H9 (cell line): ENCODE measurements at regions not wholly inside any gene's neighbourhood (a gene's known extent, or its start where the extent isn't known, plus 50 kb on each side); places are given as distances from the start of the nearest gene placed in this dataset.

Experiments
- DNase-seq: peaks from one replicate; pipeline ENCODE4 v3.0.0-alpha.2; 2017
- H2AFZ ChIP-seq: one replicate; pipeline ENCODE4 v1.6.1; 2013; ENCODE audit warnings: mild to moderate bottlenecking, low read length, control low read depth, moderate library complexity
- H2AK5ac ChIP-seq: 2 replicates; pipeline ENCODE4 v1.6.1; 2013; ENCODE audit warnings: low read length, control low read depth, mixed read lengths; ENCODE audit not compliant: insufficient read length
- H2BK120ac ChIP-seq: one replicate; pipeline ENCODE4 v1.6.1; 2013; ENCODE audit warnings: low read depth, mild to moderate bottlenecking, low read length, control low read depth, inconsistent platforms; ENCODE audit not compliant: poor library complexity, severe bottlenecking
- H2BK12ac ChIP-seq: 2 replicates; pipeline ENCODE4 v1.6.1; 2013; ENCODE audit warnings: low read length, control low read depth, mixed read lengths, low read depth; ENCODE audit not compliant: insufficient read length
- H2BK15ac ChIP-seq: 2 replicates; pipeline ENCODE4 v1.6.1; 2013; ENCODE audit warnings: low read depth, low read length, control low read depth
- H2BK20ac ChIP-seq: one replicate; pipeline ENCODE4 v1.6.1; 2013; ENCODE audit warnings: low read depth, mild to moderate bottlenecking, low read length, control low read depth, inconsistent platforms; ENCODE audit not compliant: poor library complexity, severe bottlenecking
- H2BK5ac ChIP-seq: 2 replicates; pipeline ENCODE4 v1.6.1; 2013; ENCODE audit warnings: low read length, control low read depth, mixed read lengths; ENCODE audit not compliant: insufficient read length
- H3K14ac ChIP-seq: 2 replicates; pipeline ENCODE4 v1.6.1; 2013; ENCODE audit warnings: low read length, control low read depth; ENCODE audit not compliant: insufficient read depth
- H3K18ac ChIP-seq: 2 replicates; pipeline ENCODE4 v1.6.1; 2013; ENCODE audit warnings: low read depth, mild to moderate bottlenecking, mixed read lengths, low read length, control low read depth; ENCODE audit not compliant: insufficient read length
- H3K23ac ChIP-seq: 2 replicates; pipeline ENCODE4 v1.6.1; 2013; ENCODE audit warnings: low read length, control low read depth, mixed read lengths, low read depth; ENCODE audit not compliant: insufficient read length
- H3K23me2 ChIP-seq: 2 replicates; pipeline ENCODE4 v1.6.1; 2013; ENCODE audit warnings: low read depth, mild to moderate bottlenecking, mixed read lengths, low read length, control low read depth; ENCODE audit not compliant: insufficient read length, poor library complexity, severe bottlenecking
- H3K27ac ChIP-seq: 2 replicates; pipeline ENCODE4 v1.5.1; 2013; ENCODE audit warnings: low read length, control low read depth, mixed read lengths, low read depth; ENCODE audit not compliant: insufficient read length
- H3K27me3 ChIP-seq: 2 replicates; pipeline ENCODE4 v1.6.1; 2013; ENCODE audit warnings: low read length, control low read depth, inconsistent platforms; ENCODE audit not compliant: insufficient read depth
- H3K4ac ChIP-seq: 2 replicates; pipeline ENCODE4 v1.6.1; 2013; ENCODE audit warnings: low read depth, mild to moderate bottlenecking, control low read depth, inconsistent platforms, low read length, moderate library complexity
- H3K4me1 ChIP-seq: 2 replicates; pipeline ENCODE4 v1.6.1; 2013; ENCODE audit warnings: low read length, control low read depth, inconsistent platforms; ENCODE audit not compliant: insufficient read depth
- H3K4me2 ChIP-seq: 2 replicates; pipeline ENCODE4 v1.6.1; 2013; ENCODE audit warnings: low read length, control low read depth, mixed read lengths; ENCODE audit not compliant: insufficient read length, insufficient read depth
- H3K56ac ChIP-seq: 2 replicates; pipeline ENCODE4 v1.6.1; 2013; ENCODE audit warnings: low read depth, mild to moderate bottlenecking, mixed read lengths, low read length, control low read depth; ENCODE audit not compliant: insufficient read length
- H3K79me1 ChIP-seq: 2 replicates; pipeline ENCODE4 v1.6.1; 2013; ENCODE audit warnings: low read depth, mild to moderate bottlenecking, moderate library complexity, low read length, control low read depth, inconsistent platforms; ENCODE audit not compliant: insufficient read depth, poor library complexity, severe bottlenecking
- H3K79me2 ChIP-seq: 2 replicates; pipeline ENCODE4 v1.6.1; 2013; ENCODE audit warnings: low read length, control low read depth, inconsistent platforms; ENCODE audit not compliant: insufficient read depth
- H3K9ac ChIP-seq: 2 replicates; pipeline ENCODE4 v1.6.1; 2013; ENCODE audit warnings: low read length, control low read depth, mixed read lengths; ENCODE audit not compliant: insufficient read length; ENCODE audit errors: extremely low read depth
- H3K9me3 ChIP-seq: one replicate; pipeline ENCODE4 v1.6.1; 2013; ENCODE audit warnings: low read depth, low read length, inconsistent platforms; ENCODE audit not compliant: control insufficient read depth
- H3T11ph ChIP-seq: one replicate; pipeline ENCODE4 v1.6.1; 2013; ENCODE audit warnings: mild to moderate bottlenecking, low read length, control low read depth, inconsistent platforms
- H4K20me1 ChIP-seq: one replicate; pipeline ENCODE4 v1.6.1; 2013; ENCODE audit not compliant: control insufficient read depth, insufficient read length, insufficient read depth
- H4K5ac ChIP-seq: 2 replicates; pipeline ENCODE4 v1.6.1; 2013; ENCODE audit warnings: low read depth, mild to moderate bottlenecking, mixed read lengths, low read length, control low read depth; ENCODE audit not compliant: insufficient read length
- H4K8ac ChIP-seq: replicated peaks from 2 replicates; pipeline ENCODE4 v1.6.1; 2013; ENCODE audit warnings: low read length, control low read depth, mixed read lengths, low read depth; ENCODE audit not compliant: insufficient read length
- H4K91ac ChIP-seq: 2 replicates; pipeline ENCODE4 v1.6.1; 2013; ENCODE audit warnings: low read depth, mild to moderate bottlenecking, moderate library complexity, mixed read lengths, low read length, control low read depth; ENCODE audit not compliant: insufficient read length
- H3K27ac Mint-ChIP-seq, 3 experiments: 2 replicates in 2 of 3; 3 replicates in 1 of 3; pipeline ENCODE4 v1.8.0; 2020 to 2021; ENCODE audit warnings: mixed read lengths in 3 of 3, mild to moderate bottlenecking in 1 of 3, moderate library complexity in 1 of 3
- H3K27me3 Mint-ChIP-seq: 2 replicates; pipeline ENCODE4 v1.8.0; 2021; ENCODE audit warnings: low read depth, mild to moderate bottlenecking, moderate library complexity, mixed read lengths
- H3K36me3 Mint-ChIP-seq, 3 experiments: 2 replicates in 2 of 3; 3 replicates in 1 of 3; pipeline ENCODE4 v1.8.0; 2020 to 2021; ENCODE audit warnings: low read depth in 3 of 3, mixed read lengths in 3 of 3; ENCODE audit not compliant: insufficient read depth in 1 of 3
- H3K4me1 Mint-ChIP-seq, 2 experiments: 2 replicates each; pipeline ENCODE4 v1.8.0; 2020; ENCODE audit warnings: mixed read lengths in 2 of 2
- H3K4me3 Mint-ChIP-seq, 2 experiments: 2 replicates in 1 of 2; 3 replicates in 1 of 2; pipeline ENCODE4 v1.8.0; 2020 to 2021; ENCODE audit warnings: mild to moderate bottlenecking in 2 of 2, mixed read lengths in 2 of 2, moderate library complexity in 1 of 2
- H3K9me3 Mint-ChIP-seq, 2 experiments: 2 replicates in 1 of 2; 3 replicates in 1 of 2; pipeline ENCODE4 v1.8.0; 2020; ENCODE audit warnings: mild to moderate bottlenecking in 2 of 2, mixed read lengths in 2 of 2, moderate library complexity in 1 of 2
- WGBS: extraction: QIAGEN DNeasy Blood & Tissue Kit; methylation state at CpG from one replicate; pipeline ENCODE4 v1.1.7; 2013; ENCODE audit warnings: missing lambda C conversion rate, low lambda C conversion rate, mixed read lengths; ENCODE audit not compliant: insufficient read length; ENCODE audit errors: extremely low coverage; 5-methylcytosine and 5-hydroxymethylcytosine counted together
- TF ChIP-seq, protein P1 (sequence below): fragments of 200-600 bp; sonication (generic); conservative IDR thresholded peaks from 3 replicates; pipeline ENCODE4 v1.8.0; 2021; ENCODE audit warnings: antibody characterized with exemption, mild to moderate bottlenecking

DNA sequence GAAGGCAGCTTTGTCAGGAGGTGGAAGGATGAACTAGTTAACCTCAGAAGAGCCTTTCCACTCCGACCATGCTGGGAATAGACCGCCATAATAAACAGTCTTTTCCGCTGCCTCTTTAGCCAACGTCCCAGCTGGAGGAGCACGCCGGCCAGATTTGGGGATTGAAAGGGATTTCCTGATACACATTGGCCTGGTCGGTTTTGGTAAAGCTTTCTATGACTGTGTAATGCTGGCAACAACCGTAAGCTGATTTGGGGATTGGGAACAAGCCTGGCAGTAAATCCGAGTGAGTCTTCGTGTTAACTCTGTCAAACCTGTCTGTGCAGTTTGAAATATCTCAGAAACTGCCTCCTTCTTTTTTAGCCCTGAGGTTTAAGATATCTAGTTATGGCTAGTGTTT lies 87.0 kb downstream of the DAD1 start:
- TF ChIP-seq, protein P1, sequence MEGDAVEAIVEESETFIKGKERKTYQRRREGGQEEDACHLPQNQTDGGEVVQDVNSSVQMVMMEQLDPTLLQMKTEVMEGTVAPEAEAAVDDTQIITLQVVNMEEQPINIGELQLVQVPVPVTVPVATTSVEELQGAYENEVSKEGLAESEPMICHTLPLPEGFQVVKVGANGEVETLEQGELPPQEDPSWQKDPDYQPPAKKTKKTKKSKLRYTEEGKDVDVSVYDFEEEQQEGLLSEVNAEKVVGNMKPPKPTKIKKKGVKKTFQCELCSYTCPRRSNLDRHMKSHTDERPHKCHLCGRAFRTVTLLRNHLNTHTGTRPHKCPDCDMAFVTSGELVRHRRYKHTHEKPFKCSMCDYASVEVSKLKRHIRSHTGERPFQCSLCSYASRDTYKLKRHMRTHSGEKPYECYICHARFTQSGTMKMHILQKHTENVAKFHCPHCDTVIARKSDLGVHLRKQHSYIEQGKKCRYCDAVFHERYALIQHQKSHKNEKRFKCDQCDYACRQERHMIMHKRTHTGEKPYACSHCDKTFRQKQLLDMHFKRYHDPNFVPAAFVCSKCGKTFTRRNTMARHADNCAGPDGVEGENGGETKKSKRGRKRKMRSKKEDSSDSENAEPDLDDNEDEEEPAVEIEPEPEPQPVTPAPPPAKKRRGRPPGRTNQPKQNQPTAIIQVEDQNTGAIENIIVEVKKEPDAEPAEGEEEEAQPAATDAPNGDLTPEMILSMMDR = no peak
- no peak overlapping the region for H2BK5ac ChIP-seq
- H3K56ac ChIP-seq = no peak overlapping the region
- Mint-ChIP-seq H3K9me3 (no peaks in the 10 kb centered on the region; a peak in 1 of 5 replicates), H3K27me3 (no peaks in the 10 kb centered on the region; the same call in 1 of the 2 replicates), H3K4me1 (peaks cover 9 to 12% of the 10 kb centered on the region in 2 experiments), H3K4me3 (no peak overlapping the region), H3K27ac (no peak overlapping the region), H3K36me3 (no peaks in the 10 kb centered on the region)
- no peak overlapping the region for H3K4ac ChIP-seq
- H3K27ac ChIP-seq = no peak overlapping the region
- H3K23me2 ChIP-seq = no peaks in the 10 kb centered on the region
- no peaks in the 10 kb centered on the region for H3K27me3 ChIP-seq
- H3K18ac ChIP-seq = no peak overlapping the region
- no peak overlapping the region for H3K4me2 ChIP-seq
- H4K5ac ChIP-seq = no peak overlapping the region
- H3K4me1 ChIP-seq = no peaks in the 10 kb centered on the region
- no peak overlapping the region for H3K23ac ChIP-seq
- WGBS = no CpG with 5 or more reads among the region's 10 CpGs
- no peaks in the 10 kb centered on the region for H3K79me2 ChIP-seq
- no peak overlapping the region for H2BK15ac ChIP-seq
- H4K20me1 ChIP-seq = no peaks in the 10 kb centered on the region
- DNase-seq = no peak
- no peak overlapping the region for H2BK12ac ChIP-seq
- H3K14ac ChIP-seq = no peak overlapping the region
- H4K91ac ChIP-seq = no peak overlapping the region
- no peaks in the 10 kb centered on the region for H3K79me1 ChIP-seq
- H2BK20ac ChIP-seq = no peak overlapping the region
- no peaks in the 10 kb centered on the region for H3K9me3 ChIP-seq
- H2AK5ac ChIP-seq = no peak overlapping the region
- no peak overlapping the region for H3T11ph ChIP-seq
- no peak overlapping the region for H3K9ac ChIP-seq
- no peak overlapping the region for H2AFZ ChIP-seq
- no peak overlapping the region for H4K8ac ChIP-seq
- H2BK120ac ChIP-seq = no peak overlapping the region
